HG03575 (cell line): ENCODE measurements at regions not wholly inside any gene's neighbourhood (a gene's known extent, or its start where the extent isn't known, plus 50 kb on each side); places are given as distances from the start of the nearest gene placed in this dataset.
"Not testable (repeated sequence)": the region's sequence is repeated elsewhere in the genome, so short reads cannot be mapped to it uniquely, and the experiment has no call there.

ENCODE experiments used
- ATAC-seq: cut with Tn5 transposase; IDR thresholded peaks from one replicate; pipeline ENCODE4 v1.9.1; 2021; ENCODE audit not compliant: unreplicated experiment, insufficient number of reproducible peaks, low FRiP score; ENCODE audit errors: extremely low read depth

- no peak for ATAC-seq
Measured at GRCh38 chr4:10226756-10227155, 110.2 kb upstream of the WDR1 start.

- ATAC-seq = no peak
Measured at GRCh38 chr4:10225096-10225495, 108.5 kb upstream of the WDR1 start.

- no peak for ATAC-seq
Measured at GRCh38 chr4:10223782-10224181, 107.2 kb upstream of the WDR1 start.

DNA sequence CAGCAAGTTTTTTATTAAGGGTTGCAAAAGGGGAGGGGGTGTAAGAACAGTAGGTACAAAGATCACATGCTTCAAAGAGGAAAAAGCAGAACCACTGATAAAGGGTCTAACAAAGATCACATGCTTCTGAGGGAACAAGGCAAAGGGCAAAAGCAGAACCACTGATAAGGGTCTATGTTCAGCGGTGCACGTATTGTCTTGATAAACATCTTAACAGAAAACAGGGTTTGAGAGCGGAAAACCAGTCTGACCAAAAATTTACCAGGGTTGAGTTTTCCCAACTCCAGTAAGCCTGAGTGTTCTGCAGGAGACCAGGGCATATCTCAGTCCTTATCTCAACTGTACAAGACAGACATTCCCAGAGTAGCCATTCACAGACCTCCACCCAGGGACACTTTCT is 96.9 kb upstream of the WDR1 start:
- ATAC-seq = not testable (repeated sequence)

GRCh38 chr4:10212901-10213300 is 96.3 kb upstream of the WDR1 start:
- no peak for ATAC-seq

- ATAC-seq = no peak
Measured at GRCh38 chr4:10212400-10212799, 95.8 kb upstream of the WDR1 start.

- ATAC-seq = no peak
Measured at GRCh38 chr4:10207116-10207515, 90.5 kb upstream of the WDR1 start.

- ATAC-seq = no peak
Measured at GRCh38 chr4:10205223-10205622, 88.6 kb upstream of the WDR1 start.

DNA sequence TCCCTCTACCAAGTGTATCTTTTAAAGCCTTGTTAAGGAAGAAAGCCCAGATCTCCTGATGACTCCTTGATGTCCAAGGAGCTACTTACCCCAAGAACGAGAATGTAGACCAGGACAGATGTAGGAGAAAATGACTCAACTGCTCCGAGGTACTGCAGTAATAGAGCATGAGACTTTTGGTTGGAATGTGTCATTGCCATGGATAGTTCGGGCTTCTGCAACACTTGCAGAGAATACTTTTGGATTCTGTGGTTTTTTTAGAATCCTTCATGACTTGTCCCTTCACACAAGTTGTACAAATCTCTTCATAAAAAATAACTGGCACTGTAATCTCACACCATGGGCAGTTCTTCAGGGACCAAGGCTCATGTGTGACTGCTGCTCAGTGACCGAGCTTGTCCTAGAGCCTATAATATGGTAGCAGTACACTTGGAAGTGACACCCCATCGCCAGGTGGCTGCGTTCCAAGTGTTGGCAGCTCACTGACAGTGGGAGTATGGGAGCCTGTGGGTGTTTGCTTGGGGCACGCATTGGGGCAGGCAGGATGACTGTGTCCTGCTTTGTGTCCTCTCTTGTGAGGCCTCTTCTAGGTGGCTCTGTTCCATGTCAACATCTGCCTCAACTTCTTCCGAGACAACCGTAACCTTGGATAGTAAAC is 87.9 kb upstream of the WDR1 start:
- ATAC-seq = no peak

DNA sequence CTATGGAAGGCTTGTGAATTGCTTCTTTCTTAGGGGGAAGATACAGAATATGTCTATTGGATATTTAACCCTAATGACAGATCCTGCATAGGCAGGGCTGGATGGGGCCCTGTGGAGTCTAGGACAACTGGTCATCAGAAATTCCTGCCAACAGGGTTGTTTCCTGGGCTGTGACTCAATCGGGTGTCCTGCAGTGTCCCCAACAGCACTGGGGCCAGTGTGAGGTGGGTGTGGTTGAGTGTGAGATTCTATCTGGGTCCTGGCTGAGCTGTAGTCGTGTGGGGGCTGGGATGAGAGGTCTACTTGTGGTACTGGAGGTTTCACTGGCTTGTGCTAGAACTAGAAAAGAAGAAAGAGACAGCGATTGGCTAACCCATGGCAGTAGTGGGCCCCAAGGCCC is 87.3 kb upstream of the WDR1 start:
- ATAC-seq = no peak

- no peak for ATAC-seq
Measured at GRCh38 chr4:10201381-10202223, 85.0 kb upstream of the WDR1 start.

DNA sequence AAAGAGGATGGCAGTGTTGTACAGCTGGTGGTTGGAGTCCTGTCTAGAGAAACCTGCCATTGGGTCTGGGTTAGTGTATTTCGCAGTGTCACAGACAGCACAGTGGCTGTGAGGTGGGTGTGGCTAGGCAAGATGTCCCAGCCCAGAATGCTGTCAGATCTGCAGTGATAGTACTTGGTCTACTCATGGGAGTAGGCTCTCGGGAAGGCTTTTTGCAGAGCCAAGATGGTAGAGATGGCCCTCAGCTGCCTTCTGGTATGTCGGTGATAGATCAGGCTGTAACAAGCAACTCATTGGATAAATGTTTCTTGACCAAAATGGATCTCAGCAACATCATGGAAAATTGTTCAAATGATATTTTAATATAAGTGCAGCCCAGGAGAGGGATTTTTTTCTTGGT is 84.3 kb upstream of the WDR1 start:
- ATAC-seq = no peak

- no peak for ATAC-seq
Measured at GRCh38 chr4:10198365-10198764, 81.8 kb upstream of the WDR1 start.

GRCh38 chr4:10197952-10198351 is 81.4 kb upstream of the WDR1 start:
- no peak for ATAC-seq

GRCh38 chr4:10196191-10196590 is 79.6 kb upstream of the WDR1 start:
- no peak for ATAC-seq

DNA sequence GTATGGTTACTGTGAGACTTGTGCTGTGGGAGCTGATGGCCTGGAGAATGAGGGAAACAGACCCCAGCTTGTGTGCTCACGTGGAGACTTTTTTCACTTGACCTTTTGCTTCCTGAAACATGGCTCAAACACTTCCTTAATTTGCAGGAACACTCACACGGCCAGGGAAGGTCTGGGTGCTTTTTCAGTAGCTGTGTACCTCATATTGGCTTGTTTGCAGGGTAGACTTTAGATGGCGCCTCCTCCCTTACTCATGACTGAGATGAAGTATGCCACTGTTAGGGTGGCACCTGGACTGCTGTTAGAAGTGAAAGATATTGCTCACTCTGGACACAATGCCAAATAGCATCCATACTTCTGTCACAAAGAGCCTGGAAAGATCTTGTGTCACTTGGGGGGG is 75.7 kb upstream of the WDR1 start:
- no peak for ATAC-seq

DNA sequence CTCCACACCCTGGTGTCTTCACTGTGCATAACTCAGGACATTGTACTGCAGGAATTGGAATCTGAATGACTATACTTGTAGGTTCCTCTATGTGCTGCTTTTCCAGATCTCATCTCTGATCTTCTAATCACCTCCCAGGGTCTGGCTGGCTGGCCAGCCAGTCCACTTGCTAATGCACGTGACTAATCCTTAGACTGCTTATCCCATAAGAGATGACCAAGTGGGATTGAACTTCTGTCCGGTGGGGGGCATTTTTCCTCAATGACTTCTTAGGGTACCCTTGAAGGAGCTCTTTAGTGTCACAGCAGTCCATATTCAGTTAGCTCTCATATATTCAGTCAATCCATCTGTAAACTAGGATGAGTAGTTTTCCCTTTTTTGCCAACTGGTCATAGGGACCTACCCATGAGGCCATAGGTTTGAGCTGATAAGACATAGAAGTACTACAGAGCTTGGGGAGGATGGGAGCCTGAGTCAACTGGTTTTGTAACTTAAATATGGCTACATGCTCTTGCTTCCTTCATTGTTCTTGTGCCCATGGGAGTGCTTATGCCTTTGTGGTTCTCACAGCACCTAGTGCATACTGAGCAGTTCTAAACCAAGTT is 71.9 kb upstream of the WDR1 start:
- no peak for ATAC-seq

GRCh38 chr4:10186228-10187214 is 69.9 kb upstream of the WDR1 start:
- ATAC-seq = no peak
